Heart left ventricle (tissue), 16 donors: ENCODE measurements at regions not wholly inside any gene's neighbourhood (a gene's known extent, or its start where the extent isn't known, plus 50 kb on each side); places are given as distances from the start of the nearest gene placed in this dataset.
"Not testable (repeated sequence)": the region's sequence is repeated elsewhere in the genome, so short reads cannot be mapped to it uniquely, and the experiment has no call there.

Experiments
- ATAC-seq, 4 donors: fragments of 200-7000 bp; cut with Tn5 transposase; one replicate each; pipeline ENCODE4 v1.9.1; 2020 to 2022; ENCODE audit warnings: moderate library complexity in 4 of 4, mild to moderate bottlenecking in 3 of 4, moderate number of reproducible peaks in 1 of 4
- DNase-seq, 5 donors: peaks; one replicate each; pipeline ENCODE4 v3.0.0-alpha.2; 2020
- H3K27ac ChIP-seq, 12 donors: fragments of 200-600 bp; sonication (generic) in 4 of 12; one replicate each; pipeline versions ENCODE4 v1.5.0 to v1.8.0; 2016 to 2022; ENCODE audit warnings: mild to moderate bottlenecking in 2 of 12
- H3K27me3 ChIP-seq, 9 donors: fragments of 200-600 bp; sonication (generic) in 2 of 9; one replicate each; pipeline versions ENCODE4 v1.5.1 to v1.8.0; 2016 to 2022; ENCODE audit warnings: mild to moderate bottlenecking in 3 of 9
- H3K36me3 ChIP-seq, 9 donors: fragments of 200-600 bp; sonication (generic) in 2 of 9; one replicate each; pipeline versions ENCODE4 v1.5.0 to v1.8.0; 2018 to 2022; ENCODE audit warnings: mild to moderate bottlenecking in 2 of 9
- H3K4me1 ChIP-seq, 12 donors: fragments of 200-600 bp; sonication (generic) in 4 of 12; one replicate each; pipeline versions ENCODE4 v1.5.0 to v1.8.0; 2016 to 2022; ENCODE audit warnings: mild to moderate bottlenecking in 3 of 12
- H3K4me3 ChIP-seq, 12 donors: fragments of 200-600 bp; sonication (generic) in 4 of 12; one replicate each; pipeline versions ENCODE4 v1.5.0 to v1.8.0; 2017 to 2022; ENCODE audit warnings: mild to moderate bottlenecking in 9 of 12, moderate library complexity in 4 of 12
- H3K9me3 ChIP-seq, 12 donors: fragments of 200-600 bp; sonication (generic) in 4 of 12; one replicate each; pipeline versions ENCODE4 v1.5.0 to v1.8.0; 2016 to 2022; ENCODE audit warnings: mild to moderate bottlenecking in 1 of 12
- CTCF ChIP-seq, 12 donors: fragments of 200-600 bp; sonication (generic) in 4 of 12; IDR thresholded peaks; one replicate each; pipeline versions ENCODE4 v1.5.0 to v1.8.0; 2018 to 2022; ENCODE audit warnings: antibody characterized with exemption in 12 of 12, mild to moderate bottlenecking in 5 of 12
- POLR2A ChIP-seq, 2 donors: fragments of 450-650 bp; IDR thresholded peaks; one replicate each; pipeline ENCODE4 v1.6.1; 2017; ENCODE audit warnings: antibody characterized with exemption in 2 of 2, mild to moderate bottlenecking in 2 of 2, moderate library complexity in 2 of 2
- WGBS, 4 donors: extraction: QIAGEN DNeasy Blood & Tissue Kit in 2 of 4; methylation state at CpG; one replicate each; pipeline versions ENCODE4 v1.1.5 to v1.1.7; 2013 to 2018; 5-methylcytosine and 5-hydroxymethylcytosine counted together
- intact Hi-C, 10 donors: fragments of 100-400 bp; cut with DNase I; formaldehyde crosslinking; loops; one replicate each; pipeline versions ENCODE4 v1.11.1 to v1.14.2; 2022
- donor health status: ischemic (EF 13 %, LVEDD 7.1; RV severe dilation, severe dysfunction).
- donor health status: healthy with polysubstance abuse.
- donor health status: DM: no; HTN: yes; CAD: no.
- donor health status: DM: no; HTN: no; CAD: no.
- donor health status: ischemic (EF 25% LVEDD 6.9; RV normal size, moderate dysfunction).
- donor health status: ischemic (EF 25% LVEDD 5.7; RV mildly dilated, moderate dysfunction).
- donor health status: healthy.
- donor health status: DM: yes; HTN: yes; CAD: no.
- donor health status: ischemic (EF 35%, LVEDD 5.7; RV mildly dilated, moderate dysfunction).
- donor health status: nonischemic (EF 11% LVEDD 7.7; RV severe dilation, severe dysfunction).
- donor health status: DM: yes; HTN: yes; CAD: no.
- donor health status: PGD.
- donor health status: ischemic (EF 29% LVEDD 5.4; RV normal size, mild dysfunction).
- donor health status: nonischemic (EF 23%, LVEDD 6.1; RV moderate dilation, normal function).

- intact Hi-C loops, result no loop called here
- Histone ChIP-seq H3K36me3 (no peaks in the 10 kb centered on the region), H3K27me3 (no peaks in the 10 kb centered on the region), H3K9me3 (peaks cover 0 to 29% (median 0%) of the 10 kb centered on the region in 12 donors), H3K4me3 (no peak overlapping the region), H3K27ac (no peak overlapping the region), H3K4me1 (no peaks in the 10 kb centered on the region)
- 65 to 93% (median 77%) methylated on average over 3 of the region's 3 CpGs for WGBS, 4 donors
- TF ChIP-seq POLR2A (IDR thresholded peaks at IDR 0.05), result no peak
- no peak for TF ChIP-seq CTCF (IDR thresholded peaks at IDR 0.05)
- no peak for DNase-seq
- ATAC-seq, result no peak
These were observed 271.3 kb downstream of the OSTF1 start for GRCh38 chr9:75359638-75360037.

GRCh38 chr9:75360252-75360651 is 271.9 kb downstream of the OSTF1 start:
- H3K27ac ChIP-seq, result no peak overlapping the region
- no peaks in the 10 kb centered on the region for H3K36me3 ChIP-seq
- no peaks in the 10 kb centered on the region for H3K27me3 ChIP-seq
- H3K4me1 ChIP-seq, result no peaks in the 10 kb centered on the region
- no peak overlapping the region for H3K4me3 ChIP-seq
- no peak for ATAC-seq
- intact Hi-C loops, result no loop called here
- TF ChIP-seq CTCF (IDR thresholded peaks at IDR 0.05), result no peak
- no peak for TF ChIP-seq POLR2A (IDR thresholded peaks at IDR 0.05)
- DNase-seq, result no peak
- peaks cover 0 to 29% (median 0%) of the 10 kb centered on the region in 12 donors for H3K9me3 ChIP-seq
- 82 to 85% (median 84%) methylated on average over 3 of the region's 3 CpGs for WGBS, 4 donors

GRCh38 chr9:75362446-75362845 is 274.1 kb downstream of the OSTF1 start:
- H3K27ac ChIP-seq, H3K36me3 ChIP-seq, H3K4me1 ChIP-seq, intact Hi-C loops, H3K4me3 ChIP-seq, ATAC-seq, H3K27me3 ChIP-seq, DNase-seq: not testable (repeated sequence)
- H3K9me3 ChIP-seq, result peaks cover 0 to 29% (median 0%) of the 10 kb centered on the region in 12 donors
- WGBS, 4 donors, result 69 to 85% (median 77%) methylated on average over 5 of the region's 5 CpGs

GRCh38 chr9:75365196-75365595 is 276.9 kb downstream of the OSTF1 start:
- no peak overlapping the region for H3K27ac ChIP-seq
- TF ChIP-seq POLR2A (IDR thresholded peaks at IDR 0.05), result no peak
- TF ChIP-seq CTCF (IDR thresholded peaks at IDR 0.05), result no peak
- peaks cover 0 to 29% (median 0%) of the 10 kb centered on the region in 12 donors for H3K9me3 ChIP-seq
- peaks cover 0 to 3% (median 0%) of the 10 kb centered on the region in 12 donors for H3K4me1 ChIP-seq
- no peaks in the 10 kb centered on the region for H3K27me3 ChIP-seq
- no peak overlapping the region for H3K4me3 ChIP-seq
- ATAC-seq (no peak), DNase-seq (no peak)
- intact Hi-C loops, result no loop called here
- H3K36me3 ChIP-seq, result no peaks in the 10 kb centered on the region
- WGBS, 4 donors, result 58 to 73% (median 69%) methylated on average over 1 of the region's 1 CpG

GRCh38 chr9:75369989-75370388 is 281.7 kb downstream of the OSTF1 start:
- TF ChIP-seq CTCF (IDR thresholded peaks at IDR 0.05), result no peak
- TF ChIP-seq POLR2A (IDR thresholded peaks at IDR 0.05), result no peak
- WGBS, 4 donors, result 21 to 40% (median 38%) methylated on average over 5 of the region's 5 CpGs
- Histone ChIP-seq H3K4me3 (no peak overlapping the region), H3K27ac (no peak overlapping the region), H3K4me1 (peaks cover 0 to 5% (median 0%) of the 10 kb centered on the region in 12 donors), H3K36me3 (no peaks in the 10 kb centered on the region), H3K9me3 (peaks cover 0 to 10% (median 0%) of the 10 kb centered on the region in 12 donors), H3K27me3 (no peaks in the 10 kb centered on the region)
- no peak for DNase-seq
- intact Hi-C loops, result loop anchor here in 1 of 10 donors (10.0 kb wide), 1 partner anchor 125 kb away; no protein-coding TSS in a partner anchor
- ATAC-seq, result no peak
